IPS-18c (cell line): ENCODE measurements at regions not wholly inside any gene's neighbourhood (a gene's known extent, or its start where the extent isn't known, plus 50 kb on each side); places are given as distances from the start of the nearest gene placed in this dataset.
"Not testable (repeated sequence)": the region's sequence is repeated elsewhere in the genome, so short reads cannot be mapped to it uniquely, and the experiment has no call there.

ENCODE experiments used
- H3K4me3 ChIP-seq: 2 replicates; pipeline ENCODE4 v1.7.0; 2013; ENCODE audit warnings: low read depth, mild to moderate bottlenecking, low read length, moderate library complexity; ENCODE audit not compliant: insufficient read depth
- H3K9me3 ChIP-seq: one replicate; pipeline ENCODE4 v1.6.1; 2013; ENCODE audit warnings: mild to moderate bottlenecking, low read length, moderate library complexity; ENCODE audit not compliant: control insufficient read depth, insufficient read depth

DNA sequence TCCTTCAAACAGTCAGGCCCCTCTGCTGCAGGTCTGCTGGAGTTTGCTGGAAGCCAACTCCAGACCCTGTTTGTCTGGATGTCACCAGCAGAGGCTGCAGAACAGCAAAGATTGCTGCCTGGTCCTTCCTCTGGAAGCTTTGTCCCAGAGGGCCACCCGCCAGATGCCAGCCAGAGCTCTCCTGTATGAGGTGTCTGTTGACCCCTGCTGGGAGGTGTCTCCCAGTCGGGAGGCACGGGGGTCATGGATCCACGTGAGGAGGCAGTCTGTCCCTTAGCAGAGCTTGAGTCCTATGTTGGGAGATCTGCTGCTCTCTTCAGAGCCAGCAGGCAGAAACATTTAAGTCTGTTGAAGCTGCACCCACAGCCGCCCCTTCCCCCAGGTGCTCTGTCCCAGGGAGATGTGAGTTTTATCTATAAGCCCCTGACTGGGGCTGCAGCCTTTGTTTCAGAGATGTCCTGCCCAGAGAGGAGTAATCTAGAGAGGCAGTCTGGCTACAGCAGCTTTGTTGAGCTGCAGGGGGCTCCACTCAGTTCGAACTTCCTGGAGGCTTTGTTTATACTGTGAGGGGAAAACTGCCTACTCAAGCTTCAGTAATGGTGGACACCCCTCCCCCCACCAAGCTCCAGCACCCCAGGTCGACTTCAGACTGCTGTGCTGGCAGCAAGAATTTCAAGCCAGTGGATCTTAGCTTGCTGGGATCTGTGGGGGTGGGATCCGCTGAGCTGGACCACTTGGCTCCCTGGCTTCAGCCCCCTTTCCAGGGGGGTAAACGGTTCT lies 72.1 kb downstream of the OGFRL1 start:
- not testable (repeated sequence) for H3K4me3 ChIP-seq, H3K9me3 ChIP-seq

DNA sequence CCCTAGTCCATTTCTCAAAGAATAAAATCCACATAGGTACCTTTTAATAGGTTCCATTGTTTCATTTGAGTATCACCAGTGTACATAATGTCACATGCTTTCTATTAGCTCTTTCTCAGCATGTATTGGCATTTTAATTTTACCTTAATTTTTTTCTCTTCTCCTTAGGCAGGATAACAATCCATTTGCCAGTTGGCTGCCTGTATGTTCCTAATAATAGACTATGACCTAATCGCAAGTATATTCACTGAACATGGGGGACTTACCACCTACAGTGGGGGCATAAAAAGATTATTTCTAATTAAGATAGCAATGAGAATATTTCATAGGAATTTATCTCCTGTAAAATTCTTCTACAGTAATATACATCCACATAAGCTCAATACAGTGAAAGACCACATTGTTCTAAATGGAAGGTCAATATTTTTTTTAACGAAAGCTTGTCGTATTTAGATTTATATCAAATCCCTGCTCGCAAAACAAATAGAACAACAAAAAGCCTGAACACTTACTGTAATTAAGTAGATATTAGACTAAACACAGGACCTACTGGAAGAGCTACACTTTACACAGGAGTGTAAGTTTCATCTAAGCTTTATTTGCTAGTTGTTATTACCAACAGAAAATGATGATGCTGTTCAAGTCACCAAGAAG lies 76.4 kb downstream of the OGFRL1 start:
- Histone ChIP-seq H3K4me3 (no peak overlapping the region), H3K9me3 (peaks cover 2% of the 10 kb centered on the region)

DNA sequence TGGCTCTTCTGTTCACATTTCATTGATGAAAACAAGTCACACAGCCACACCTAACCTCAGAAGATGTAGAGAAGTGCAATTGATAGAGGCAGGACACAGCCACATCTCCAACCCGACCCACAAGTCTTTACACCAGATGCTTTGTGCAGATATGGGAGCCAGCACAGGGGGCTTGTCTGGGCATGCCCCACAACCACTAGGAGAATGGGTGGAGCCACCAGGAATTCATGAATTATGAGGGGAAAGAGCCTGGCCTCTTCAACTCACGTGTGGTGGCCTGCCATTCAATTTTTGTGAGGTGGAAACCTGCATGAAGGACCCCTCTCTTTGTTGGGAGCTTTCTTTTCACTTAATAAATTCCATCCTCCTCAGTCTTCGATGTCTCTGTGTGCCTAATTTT lies 79.1 kb downstream of the OGFRL1 start:
- H3K4me3 ChIP-seq: no peak overlapping the region

DNA sequence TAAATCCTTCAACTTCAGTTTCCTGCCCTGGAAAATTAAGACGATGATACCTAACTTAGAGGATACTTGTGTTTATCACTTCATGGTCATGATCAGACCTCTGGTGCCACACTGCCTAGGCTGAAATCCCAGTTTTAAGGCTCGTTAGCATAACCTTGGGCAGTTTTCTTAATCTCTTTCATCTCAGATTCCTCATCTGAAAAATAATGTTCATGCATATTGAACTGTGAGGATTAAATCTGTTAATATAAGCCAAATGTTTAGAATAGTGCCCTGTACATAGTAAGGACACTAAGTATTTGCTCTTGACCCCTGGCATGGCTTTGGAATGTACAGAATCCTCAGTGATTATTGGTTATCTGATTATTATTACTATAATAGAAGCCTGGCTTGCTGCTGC lies 79.7 kb downstream of the OGFRL1 start:
- H3K4me3 ChIP-seq: no peak overlapping the region
- H3K9me3 ChIP-seq: peaks cover under 1% of the 10 kb centered on the region

More for the DNA sequence above, 79.1 kb downstream of the OGFRL1 start:
- peaks cover 2% of the 10 kb centered on the region for H3K9me3 ChIP-seq

DNA sequence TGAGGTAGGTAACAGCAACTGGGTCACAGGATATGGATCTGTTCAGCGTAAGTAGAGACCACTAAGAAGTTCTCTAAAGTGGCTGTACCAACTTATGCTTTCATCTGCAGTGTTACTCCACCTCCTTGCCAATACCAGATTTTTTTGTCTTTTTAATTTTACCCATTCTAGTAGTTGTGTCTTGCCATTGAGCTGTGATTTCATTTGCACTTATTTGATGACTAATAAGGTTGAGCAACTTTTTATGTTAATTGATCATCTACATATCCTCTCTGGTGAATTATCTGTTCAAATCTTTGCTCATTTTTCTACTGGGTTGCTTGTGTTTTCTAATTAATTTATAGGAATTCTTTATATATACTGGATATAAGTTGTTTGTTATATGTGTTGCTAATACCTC lies 82.9 kb downstream of the OGFRL1 start:
- no peaks in the 10 kb centered on the region for H3K9me3 ChIP-seq
- H3K4me3 ChIP-seq: no peak overlapping the region

DNA sequence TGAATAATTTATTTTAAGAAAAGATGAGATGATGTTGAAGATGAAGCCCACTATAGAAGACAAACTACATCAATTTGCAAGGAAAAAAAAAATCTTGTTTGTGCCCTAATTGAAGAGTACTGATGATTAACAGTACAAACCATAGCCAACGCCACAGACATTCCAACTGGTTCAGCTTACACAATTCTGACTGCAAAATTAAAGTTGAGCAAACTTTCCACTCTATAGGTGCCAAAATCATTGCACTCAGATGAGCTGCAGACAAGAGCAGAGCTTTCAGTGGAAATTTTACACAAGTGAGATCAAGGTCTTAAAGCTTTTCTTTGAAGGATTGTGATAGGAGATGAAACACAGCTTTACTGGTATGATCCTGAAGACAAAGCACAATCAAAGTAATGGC lies 85.3 kb downstream of the OGFRL1 start:
- Histone ChIP-seq H3K9me3 (no peaks in the 10 kb centered on the region), H3K4me3 (no peak overlapping the region)

DNA sequence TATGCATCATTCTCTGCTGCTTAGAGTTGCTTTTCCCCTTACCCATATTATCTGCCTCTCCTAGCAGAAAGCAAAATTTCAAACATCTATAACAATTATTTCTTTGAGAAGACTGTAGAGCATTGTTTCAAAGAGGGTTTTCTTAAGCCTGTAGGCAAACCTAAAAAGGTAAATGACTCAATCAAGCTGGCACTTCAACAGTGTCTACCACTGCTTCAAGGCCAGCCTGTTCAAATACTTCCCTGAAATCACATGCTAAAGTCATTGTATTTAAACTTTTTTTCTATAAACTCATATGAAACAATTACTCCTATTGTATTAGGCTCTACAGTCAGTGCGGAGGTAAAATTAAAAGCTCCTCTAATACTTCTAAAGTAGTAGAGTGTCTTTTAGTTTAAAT lies 87.1 kb downstream of the OGFRL1 start:
- H3K9me3 ChIP-seq: no peaks in the 10 kb centered on the region
- no peak overlapping the region for H3K4me3 ChIP-seq

DNA sequence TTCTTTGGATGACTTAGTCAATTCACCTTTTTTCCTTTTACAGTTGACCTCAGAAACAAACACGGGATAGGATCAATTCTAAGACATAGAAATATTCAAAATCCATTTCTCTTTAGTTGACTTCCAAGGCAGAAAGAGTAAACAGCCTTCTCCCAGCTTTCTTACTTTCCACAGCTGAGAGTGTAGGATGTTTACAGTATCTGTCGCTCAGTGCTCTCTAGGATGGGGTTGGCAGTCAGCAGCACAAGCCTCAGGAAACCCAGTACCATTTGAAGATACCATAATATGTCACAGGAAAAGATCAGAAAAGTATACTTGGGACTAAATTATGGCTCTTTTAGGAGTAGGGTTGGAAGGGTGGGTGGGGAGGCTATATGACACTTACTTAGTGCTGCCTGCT lies 88.2 kb downstream of the OGFRL1 start:
- Histone ChIP-seq H3K4me3 (no peak overlapping the region), H3K9me3 (no peaks in the 10 kb centered on the region)

DNA sequence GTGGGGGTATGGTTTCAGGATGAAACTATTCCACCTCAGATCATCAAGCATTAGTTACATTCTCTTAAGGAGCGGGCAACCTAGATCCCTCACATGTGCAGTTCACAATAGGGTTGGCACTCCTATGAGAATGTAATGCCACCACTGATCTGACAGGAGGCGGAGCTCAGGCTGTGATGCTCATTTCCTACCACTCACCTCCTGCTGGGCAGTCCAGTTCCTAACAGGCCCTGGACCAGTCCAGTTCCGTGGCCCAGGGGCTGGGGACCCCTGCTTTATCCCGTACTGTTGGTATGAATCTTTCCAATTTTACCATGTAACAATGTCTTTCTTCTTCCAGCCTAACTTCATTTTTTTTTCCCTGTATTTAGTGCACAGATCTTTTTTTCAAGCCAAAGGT lies 94.9 kb downstream of the OGFRL1 start:
- Histone ChIP-seq H3K4me3 (no peak overlapping the region), H3K9me3 (no peaks in the 10 kb centered on the region)

DNA sequence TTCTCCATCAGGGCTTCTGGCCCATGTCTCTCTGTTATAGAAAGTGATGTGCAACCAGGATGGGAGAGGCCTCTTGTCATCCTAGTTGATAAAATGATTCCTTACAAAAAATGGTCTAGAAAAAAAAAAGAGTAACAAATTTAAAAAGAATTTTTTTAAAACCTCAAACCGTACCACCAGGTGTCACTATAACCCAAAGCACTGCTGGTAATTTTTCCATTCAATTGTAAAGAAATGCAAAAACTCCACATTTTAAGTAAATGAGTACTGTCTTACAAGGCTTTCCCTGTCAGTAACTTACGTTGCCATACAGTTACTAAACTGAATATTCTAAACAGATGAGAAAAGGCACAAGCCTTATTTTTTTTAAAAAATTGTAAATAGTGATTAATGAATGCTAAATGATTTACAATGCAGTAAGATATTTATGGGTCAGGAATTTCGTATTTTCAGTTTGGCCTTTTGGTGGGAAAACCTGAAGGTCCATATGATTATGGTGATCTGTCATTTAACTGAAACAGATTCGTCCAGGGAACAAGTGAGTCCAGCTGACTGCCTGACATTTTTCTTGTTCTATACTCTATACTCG lies 95.4 kb downstream of the OGFRL1 start:
- no peaks in the 10 kb centered on the region for H3K9me3 ChIP-seq
- H3K4me3 ChIP-seq: no peak overlapping the region

DNA sequence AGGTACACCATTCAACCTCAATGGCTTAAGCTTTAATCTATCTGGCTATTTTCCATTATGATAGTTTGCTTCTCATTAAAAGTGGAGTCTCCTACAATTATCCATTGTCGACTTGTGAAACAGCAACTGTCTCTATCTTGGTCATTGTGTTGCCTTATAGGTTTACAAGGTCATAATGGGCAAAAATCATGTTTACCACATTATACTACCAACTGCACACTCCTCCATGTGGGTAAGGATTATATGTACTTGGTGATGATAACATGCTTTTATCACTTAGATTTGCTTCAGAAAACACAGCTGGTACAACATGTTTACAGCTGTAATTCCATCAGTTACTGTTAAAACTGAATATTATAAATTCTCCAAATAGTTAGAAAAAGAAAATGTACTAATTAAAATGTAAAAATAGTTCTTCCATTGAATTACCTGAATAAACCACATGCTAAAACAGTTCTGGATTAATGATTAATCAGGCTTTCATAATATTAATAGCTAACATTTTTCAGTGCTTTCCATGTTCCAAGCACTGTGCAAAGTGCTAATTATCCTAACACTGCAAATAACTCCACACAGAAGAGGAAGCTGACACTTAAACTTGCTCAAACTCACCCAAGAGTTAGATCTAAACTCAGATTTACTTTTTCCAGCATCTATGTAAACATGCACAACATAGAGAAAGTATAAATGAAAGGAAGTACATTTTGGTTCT lies 96.7 kb downstream of the OGFRL1 start:
- Histone ChIP-seq H3K9me3 (no peaks in the 10 kb centered on the region), H3K4me3 (no peak overlapping the region)

DNA sequence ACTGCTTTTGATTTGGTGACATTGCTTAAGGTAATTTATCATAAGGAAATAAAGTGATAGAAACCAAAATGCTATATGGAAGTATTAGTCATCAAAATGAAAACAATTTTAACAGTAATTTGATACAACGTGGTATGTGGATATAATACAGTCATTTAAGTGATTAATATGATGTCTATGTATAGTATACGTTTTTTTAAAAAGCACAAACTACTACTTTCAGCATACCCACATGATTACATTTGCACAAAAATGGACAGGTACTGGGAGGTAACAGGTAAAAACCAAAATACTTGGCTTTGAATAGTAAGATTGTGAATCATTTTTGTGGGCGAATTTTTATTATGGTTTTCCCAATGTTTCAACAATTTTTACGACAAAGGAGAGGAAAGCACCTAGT lies 97.6 kb downstream of the OGFRL1 start:
- Histone ChIP-seq H3K4me3 (no peak overlapping the region), H3K9me3 (no peaks in the 10 kb centered on the region)

DNA sequence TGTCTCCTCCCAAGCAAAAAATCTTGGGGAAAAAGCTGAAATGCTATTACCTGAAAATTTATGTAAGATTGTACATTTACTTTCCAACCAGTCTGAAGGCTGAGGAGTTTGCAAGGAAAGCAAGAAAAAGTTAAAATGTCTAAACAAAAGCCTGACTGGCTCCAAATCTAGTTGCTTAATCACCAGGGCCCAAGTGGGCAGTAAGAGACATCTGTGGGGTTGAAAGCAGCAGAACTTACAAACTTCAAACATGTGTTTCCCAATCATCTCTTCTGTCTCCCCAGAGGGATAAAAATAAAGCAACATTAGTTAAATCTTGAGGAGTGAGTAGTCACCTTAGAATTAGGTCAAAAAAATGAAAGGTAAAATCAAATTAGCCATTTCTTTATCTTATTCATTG lies 98.6 kb downstream of the OGFRL1 start:
- Histone ChIP-seq H3K4me3 (no peak overlapping the region), H3K9me3 (no peaks in the 10 kb centered on the region)

DNA sequence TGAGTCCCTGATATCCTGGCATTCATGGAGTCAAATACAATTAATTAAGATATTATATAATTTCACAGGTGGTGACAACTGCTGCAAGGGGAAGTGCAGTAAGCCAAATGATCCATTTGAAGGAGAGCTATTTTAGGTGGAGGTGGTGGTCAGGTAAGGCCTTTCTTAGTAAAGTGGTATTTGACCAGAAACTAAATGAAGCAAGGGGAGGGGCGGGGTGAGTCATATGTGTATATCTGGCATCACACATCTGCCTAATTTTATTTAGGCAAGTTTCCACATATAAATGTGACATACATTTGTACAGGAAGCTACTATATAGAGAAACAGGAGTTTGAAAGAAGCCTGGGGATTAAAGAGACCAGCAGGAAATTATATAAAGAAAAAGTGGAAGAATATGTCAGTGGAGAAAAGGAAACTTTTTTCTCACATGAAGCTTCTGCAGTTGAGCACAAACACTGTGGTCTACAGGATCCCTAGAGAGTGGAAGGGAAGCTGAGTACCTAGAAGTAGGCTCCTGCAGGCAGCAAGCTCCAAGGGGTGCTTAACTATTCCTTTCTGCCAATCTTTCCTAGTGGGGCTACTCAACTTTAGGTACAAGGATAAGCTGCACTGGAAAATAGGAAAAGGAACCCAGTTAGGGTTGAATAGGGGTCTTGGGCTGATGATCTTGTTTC lies 99.6 kb downstream of the OGFRL1 start:
- no peak overlapping the region for H3K4me3 ChIP-seq
- no peaks in the 10 kb centered on the region for H3K9me3 ChIP-seq

DNA sequence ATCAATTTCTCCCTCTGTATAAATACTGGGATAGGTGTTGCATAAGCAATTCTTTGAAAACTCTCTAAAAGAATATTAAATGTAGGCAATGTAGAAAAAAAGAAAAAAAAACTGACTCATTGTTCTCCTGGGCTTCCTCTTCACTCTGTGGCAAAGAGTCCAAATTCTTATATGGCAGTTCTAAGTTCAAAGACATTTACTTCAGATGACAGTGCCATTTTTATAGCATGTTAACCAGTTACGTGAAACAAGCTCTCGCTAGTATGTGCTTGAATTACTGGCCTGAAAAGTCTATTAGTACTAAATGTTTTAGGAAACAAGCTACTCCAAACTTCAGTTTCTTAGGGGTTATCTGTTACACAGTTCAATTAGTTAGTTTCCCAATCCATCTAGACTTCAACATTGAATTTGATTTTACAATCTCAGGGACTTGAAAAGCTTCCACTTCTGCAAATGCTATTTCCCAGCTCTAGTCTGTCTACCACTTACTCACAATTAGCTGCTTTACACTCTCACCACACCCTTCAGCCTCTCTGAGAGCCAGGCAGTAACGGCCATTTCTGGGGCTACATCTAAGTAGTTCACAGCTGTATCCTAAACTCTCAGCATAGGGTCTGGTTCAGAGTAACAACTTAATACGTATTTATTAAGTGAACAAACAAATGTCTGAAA lies 100.4 kb downstream of the OGFRL1 start:
- H3K9me3 ChIP-seq: no peaks in the 10 kb centered on the region
- no peak overlapping the region for H3K4me3 ChIP-seq

DNA sequence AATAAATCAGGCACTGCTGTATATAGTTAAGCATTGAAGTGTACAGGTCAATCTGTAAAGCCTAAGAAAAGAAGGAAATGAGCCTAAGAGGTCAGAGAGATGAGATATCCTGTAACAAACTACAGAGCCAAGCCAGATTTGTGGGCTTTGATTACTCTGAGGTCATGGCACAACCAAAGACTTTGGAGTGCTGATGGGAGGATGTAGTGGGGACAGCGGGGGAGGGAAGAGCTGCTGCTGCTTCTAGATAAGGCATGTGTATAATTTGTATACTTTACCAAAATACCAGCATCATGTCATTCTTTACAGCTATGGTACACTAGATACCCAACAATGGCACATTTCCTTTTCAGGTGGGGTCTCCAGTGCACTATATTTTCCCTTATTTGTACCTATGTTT lies 102.5 kb downstream of the OGFRL1 start:
- H3K4me3 ChIP-seq: no peak overlapping the region

DNA sequence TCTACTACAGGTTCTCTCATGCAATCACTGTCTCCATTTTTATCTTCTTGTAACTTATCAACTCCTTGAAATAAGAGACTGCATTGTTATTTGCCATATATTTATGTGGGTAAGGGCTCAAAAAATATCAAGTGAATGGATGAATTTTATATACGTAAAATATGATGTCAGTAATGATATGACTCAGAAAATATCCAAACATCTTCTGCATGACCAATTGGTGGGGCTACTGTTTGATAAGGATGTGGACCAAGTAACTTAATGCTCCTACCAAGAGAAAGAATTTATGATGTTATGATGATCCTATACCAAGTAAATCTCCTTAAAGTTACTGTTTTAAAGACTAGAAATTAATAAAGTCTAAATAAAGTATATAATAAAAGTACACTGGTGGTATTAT lies 103.7 kb downstream of the OGFRL1 start:
- Histone ChIP-seq H3K4me3 (no peak overlapping the region), H3K9me3 (no peaks in the 10 kb centered on the region)

More for the DNA sequence above, 102.5 kb downstream of the OGFRL1 start:
- no peaks in the 10 kb centered on the region for H3K9me3 ChIP-seq
